ENCODE measurements at regions not wholly inside any gene's neighbourhood (a gene's known extent, or its start where the extent isn't known, plus 50 kb on each side); places are given as distances from the start of the nearest gene placed in this dataset.

- TF ChIP-seq ZNF530 (CRISPR knock-in tag; IDR thresholded peaks at IDR 0.05; ENCODE audit: low read depth) (no peak), THAP11 (CRISPR knock-in tag; IDR thresholded peaks at IDR 0.05) (0 out of 2 replicates have a peak, but pooled peaks have one; percentile 33), MYNN (CRISPR knock-in tag; IDR thresholded peaks at IDR 0.05; ENCODE audit: low read depth) (0 out of 2 replicates have a peak, but pooled peaks have one; percentile 34), ESRRA (CRISPR knock-in tag; IDR thresholded peaks at IDR 0.05; ENCODE audit: low read depth) (peak; percentile 68; the same call in 1 of the 2 replicates), ZNF24 (IDR thresholded peaks at IDR 0.05) (no peak), ZBTB4 (CRISPR knock-in tag; IDR thresholded peaks at IDR 0.05; ENCODE audit: borderline replicate concordance) (peak; percentile 88; the same call in 1 of the 2 replicates), POGZ (CRISPR knock-in tag; IDR thresholded peaks at IDR 0.05) (no peak), FUBP1 (CRISPR knock-in tag; IDR thresholded peaks at IDR 0.05; ENCODE audit: borderline replicate concordance) (0 out of 2 replicates have a peak, but pooled peaks have one; percentile 74), ZNF3 (CRISPR knock-in tag; IDR thresholded peaks at IDR 0.05) (0 out of 2 replicates have a peak, but pooled peaks have one; percentile 25), PITX1 (CRISPR knock-in tag; IDR thresholded peaks at IDR 0.05) (no peak), CBFB (CRISPR knock-in tag; IDR thresholded peaks at IDR 0.05) (no peak; the same call in 1 of the 2 replicates), TRIM24 (CRISPR knock-in tag; IDR thresholded peaks at IDR 0.05) (no peak), MIER3 (CRISPR knock-in tag; IDR thresholded peaks at IDR 0.05; ENCODE audit: borderline replicate concordance) (peak; percentile 42; the same call in 1 of the 2 replicates), ISL2 (CRISPR knock-in tag; IDR thresholded peaks at IDR 0.05) (no peak), MED8 (CRISPR knock-in tag; IDR thresholded peaks at IDR 0.05; ENCODE audit: insufficient replicate concordance) (no peak), ZNF460 (CRISPR knock-in tag; IDR thresholded peaks at IDR 0.05; ENCODE audit: borderline replicate concordance) (no peak), ONECUT2 (CRISPR knock-in tag; IDR thresholded peaks at IDR 0.05) (no peak), ZNF567 (CRISPR knock-in tag; IDR thresholded peaks at IDR 0.05; ENCODE audit: borderline replicate concordance) (peak; percentile 82), GZF1 (CRISPR knock-in tag; IDR thresholded peaks at IDR 0.05) (no peak), ZNF121 (CRISPR knock-in tag; IDR thresholded peaks at IDR 0.05) (peak; percentile 31; the same call in 1 of the 2 replicates), ZMYM3 (CRISPR knock-in tag; IDR thresholded peaks at IDR 0.05) (peak; percentile 75; the same call in 1 of the 2 replicates), REXO4 (CRISPR knock-in tag; IDR thresholded peaks at IDR 0.05; ENCODE audit: borderline replicate concordance) (no peak), ZNF766 (CRISPR knock-in tag; IDR thresholded peaks at IDR 0.05; ENCODE audit: borderline replicate concordance) (no peak), ZNF569 (CRISPR knock-in tag; IDR thresholded peaks at IDR 0.05; ENCODE audit: borderline replicate concordance) (no peak), SRY (CRISPR knock-in tag; IDR thresholded peaks at IDR 0.05) (no peak), KDM5B (CRISPR knock-in tag; IDR thresholded peaks at IDR 0.05; ENCODE audit: borderline replicate concordance) (peak; percentile 57; the same call in 1 of the 2 replicates)
These were observed 163.4 kb upstream of the CIBAR2 start (continued) for GRCh38 chr16:85275533-85276249.
